ENCODE measurements at regions not wholly inside any gene's neighbourhood (a gene's known extent, or its start where the extent isn't known, plus 50 kb on each side); places are given as distances from the start of the nearest gene placed in this dataset.

DNA sequence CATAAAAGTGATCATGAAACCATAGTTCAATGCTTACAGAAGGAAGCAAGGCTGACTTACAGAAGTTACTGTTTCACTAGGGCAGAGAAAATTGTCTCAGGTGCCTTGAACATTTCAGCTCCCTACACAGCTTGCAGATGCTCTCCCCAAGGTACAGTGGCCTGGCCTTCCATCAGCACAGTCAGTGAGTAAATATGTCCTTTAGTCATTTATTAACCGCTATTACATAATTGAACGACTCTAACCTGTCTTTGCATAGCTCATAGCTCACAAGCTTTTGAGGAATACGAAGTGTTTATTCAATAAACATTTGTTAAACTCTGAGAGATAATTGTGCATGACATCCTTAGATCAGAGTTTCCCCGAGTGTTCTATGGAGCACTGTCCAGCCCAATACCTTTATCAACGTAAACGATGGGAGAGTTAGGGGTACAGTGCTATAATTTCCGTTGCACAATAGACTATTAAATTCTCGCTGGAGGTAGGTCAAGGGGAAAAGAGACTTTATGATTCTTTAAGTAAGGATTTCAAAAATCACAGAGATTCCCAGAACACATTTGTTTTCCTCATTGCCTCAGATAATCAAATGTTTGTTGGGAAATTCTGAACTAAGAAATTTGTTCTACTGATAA, 677.8 kb downstream of the TSN start:
- no peak for DNase-seq

DNA sequence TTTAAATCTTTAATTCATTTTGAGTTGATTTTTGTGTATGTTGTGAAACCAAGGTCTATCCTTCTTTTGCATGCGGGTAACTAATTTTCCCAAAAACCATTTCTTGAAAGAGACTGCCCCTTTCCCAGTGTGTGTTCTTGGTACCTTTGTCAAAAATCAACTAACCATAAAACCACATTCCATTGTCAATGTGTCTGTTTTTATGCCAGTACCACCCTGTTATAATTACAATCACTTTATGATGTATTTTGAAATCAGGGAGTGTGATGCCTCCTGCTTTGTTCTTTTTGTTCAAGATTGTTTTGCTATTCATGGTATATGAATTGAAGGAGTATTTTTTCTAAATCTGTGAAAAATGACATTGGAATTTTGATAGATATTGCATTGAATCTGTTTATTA, 689.6 kb downstream of the TSN start:
- DNase-seq, result no peak

DNA sequence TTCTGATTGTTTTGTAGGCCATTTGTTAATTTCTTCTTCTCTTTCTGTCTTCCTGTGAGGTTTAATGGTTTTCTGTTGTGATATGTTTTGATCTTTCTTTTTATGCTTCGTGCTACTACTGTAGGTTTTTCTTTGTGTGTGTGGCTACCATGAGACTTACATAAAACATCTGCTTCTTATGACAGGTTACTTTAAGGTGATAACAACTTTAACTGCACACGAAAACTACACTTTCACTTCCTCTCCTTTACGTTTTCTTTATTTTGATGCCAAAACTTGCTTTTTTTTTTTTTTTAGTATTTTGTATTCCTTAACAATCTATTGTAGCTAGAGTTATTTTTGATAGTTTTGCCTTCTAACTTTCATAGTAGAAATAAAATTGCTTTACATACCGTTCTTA, 691.3 kb downstream of the TSN start:
- no peak for DNase-seq

DNA sequence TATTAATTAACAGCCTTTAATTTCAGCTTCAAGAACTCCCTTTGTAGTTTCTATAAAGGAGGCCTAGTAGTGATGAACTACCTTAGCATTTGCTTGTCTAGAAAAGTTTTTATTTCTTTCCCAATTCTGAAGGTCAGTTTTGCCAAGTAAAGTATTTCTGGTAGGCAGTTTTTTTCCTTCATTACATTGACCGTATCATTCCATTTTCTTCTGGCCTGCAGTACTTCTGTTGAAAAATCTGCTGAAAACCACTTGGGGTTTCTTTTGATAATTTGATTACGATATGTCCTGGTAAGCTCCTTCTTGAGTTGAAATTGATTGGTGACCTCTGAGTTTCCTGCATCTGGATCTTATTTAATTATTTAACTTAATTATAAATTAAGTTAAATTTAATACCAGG, 691.8 kb downstream of the TSN start:
- DNase-seq, result no peak

DNA sequence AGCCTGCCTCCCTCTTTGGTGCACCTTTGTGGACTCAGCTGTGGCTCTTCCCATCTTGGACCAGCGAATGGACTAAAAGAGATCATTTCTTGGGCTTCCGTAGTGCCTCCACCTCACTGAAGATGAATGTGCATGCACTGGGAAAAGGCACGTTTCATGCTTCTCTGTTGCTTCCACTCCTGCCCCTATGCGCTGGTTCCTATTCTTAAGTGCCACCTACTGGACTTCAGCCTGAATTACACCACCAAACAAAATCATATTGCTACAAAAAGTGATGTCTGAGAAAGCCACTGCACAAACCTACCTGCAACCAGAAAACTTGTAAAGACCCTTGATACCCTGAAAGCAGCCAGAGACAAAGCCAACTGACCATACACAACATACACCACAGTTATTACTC, 695.6 kb downstream of the TSN start:
- DNase-seq, result peak; percentile 29

DNA sequence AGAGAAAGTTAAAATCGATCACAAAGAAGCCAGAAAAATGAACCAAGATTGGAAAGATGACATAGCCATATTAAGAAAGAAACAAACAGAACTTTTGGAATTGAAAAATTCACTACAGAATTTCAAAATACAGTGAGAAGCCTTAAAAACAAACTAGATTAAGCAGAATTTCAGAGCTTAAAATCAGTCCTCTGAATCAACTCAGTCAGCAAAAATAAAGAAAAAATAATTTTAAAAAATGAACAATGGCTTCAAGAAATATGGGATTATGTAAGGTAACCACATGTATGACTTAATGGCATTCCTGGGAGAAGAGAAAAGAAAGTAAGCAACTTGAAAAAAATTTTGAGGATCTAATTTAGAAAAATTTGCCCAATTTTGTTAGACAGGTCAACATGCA, 696.2 kb downstream of the TSN start:
- no peak for DNase-seq

DNA sequence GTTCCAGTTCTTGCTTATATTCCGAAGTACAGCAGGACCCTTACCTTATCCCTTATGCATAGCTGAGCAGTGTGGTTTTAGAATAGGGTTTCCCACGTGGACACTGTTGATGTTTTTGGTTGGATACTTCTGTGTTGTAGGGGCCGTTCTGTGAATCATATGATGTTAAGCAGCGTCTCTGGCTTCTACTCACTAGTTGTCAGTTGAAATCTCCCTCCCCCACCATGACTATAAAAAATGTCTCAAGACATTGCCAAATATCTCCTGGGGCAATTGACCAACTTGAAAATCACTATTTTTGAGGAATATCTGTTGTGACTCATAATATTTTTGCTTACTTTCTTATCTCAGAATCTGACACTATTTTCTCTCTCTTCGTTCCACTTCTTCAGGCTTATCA, 713.7 kb downstream of the TSN start:
- DNase-seq, result no peak

DNA sequence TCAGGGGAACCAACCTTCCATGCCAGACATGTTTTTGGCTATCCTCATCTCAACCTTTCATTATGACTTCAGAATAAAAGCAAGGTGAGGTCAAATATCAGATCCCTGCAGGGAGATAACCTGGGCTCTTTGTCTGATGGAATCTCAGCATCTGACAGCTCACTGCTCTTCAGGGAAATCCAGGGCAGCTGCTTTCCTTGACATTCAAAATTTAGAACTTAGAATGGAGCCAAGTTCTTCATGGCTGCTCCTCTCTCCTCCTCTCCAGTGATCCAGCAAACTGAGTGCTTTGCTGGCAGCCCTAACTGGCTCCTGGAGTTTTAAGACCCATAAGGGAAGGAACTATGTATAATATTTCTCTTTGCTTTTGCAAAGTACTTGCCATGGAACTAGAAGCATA, 716.3 kb downstream of the TSN start:
- no peak for DNase-seq

DNA sequence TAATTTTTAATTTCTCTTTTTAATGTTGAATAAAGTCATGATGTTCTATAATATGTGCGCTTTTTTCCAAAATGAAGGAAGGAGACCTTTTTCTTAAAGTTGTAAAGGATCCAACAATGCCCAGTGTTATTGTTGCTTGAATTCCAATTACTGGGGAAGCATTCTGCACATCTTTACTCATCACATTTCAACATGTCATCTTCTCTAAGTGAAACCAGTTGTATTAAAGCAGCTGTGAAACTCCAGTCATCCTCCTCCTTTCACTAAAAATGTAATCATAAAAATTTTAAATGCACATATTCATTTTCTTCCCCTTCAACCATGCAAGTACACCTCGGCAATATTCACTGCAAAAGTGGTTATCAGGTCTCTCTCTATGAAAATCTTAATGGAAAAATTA, 722.7 kb downstream of the TSN start:
- peak; percentile 57 for DNase-seq

DNA sequence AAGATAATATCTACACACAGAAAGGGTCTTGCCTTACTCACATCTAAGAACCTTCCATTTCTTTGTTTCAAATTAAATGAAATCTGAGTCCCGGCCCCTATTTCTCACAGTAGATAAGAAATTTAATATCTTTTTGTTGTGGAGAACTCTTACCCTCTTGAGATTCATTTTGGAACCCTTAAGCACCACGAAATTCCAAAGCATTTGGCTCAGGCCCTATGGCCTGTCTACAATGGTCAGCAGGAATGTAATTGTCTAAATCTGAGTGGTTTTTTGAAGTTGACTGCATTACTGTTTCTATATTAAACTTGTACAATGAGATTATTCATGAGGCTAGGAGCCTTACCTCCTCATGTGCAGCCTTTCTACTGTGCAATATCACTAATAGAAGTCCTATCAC, 723.3 kb downstream of the TSN start:
- DNase-seq, result peak; percentile 44

DNA sequence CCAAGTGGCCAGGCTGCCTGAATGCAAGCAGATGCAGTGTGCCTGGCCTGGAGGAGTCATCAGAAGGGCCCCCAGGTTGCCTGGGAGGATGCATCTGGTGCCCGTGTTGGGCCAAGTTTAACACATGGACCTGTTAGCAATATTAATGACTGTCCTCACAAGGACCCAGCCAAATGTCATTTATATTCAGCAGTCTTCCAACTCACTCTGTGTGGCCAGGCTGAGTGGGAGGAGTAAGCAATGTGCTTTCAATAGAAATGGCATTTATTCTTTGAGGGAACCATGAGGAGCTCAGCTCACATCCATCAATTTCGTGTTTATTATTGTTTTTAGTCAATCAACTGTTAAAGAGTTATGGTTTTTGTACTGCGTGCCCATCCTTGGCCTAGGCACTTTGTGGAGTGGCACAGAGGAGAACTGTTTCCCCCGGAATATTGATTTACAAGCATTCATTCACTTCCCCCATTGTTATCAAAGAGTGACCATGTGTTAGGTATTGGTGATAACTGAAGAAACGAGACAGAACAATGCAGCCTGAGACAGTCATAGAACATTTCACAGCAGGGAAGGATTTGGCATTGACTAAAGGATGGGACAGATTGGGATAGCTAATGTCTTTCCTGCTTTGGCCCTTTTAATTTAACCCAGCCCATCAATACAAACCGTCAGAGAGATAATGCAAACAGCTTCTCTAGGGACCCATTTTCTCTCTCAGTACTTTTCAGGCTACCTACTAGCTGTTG, 725.2 kb downstream of the TSN start:
- DNase-seq, result no peak

DNA sequence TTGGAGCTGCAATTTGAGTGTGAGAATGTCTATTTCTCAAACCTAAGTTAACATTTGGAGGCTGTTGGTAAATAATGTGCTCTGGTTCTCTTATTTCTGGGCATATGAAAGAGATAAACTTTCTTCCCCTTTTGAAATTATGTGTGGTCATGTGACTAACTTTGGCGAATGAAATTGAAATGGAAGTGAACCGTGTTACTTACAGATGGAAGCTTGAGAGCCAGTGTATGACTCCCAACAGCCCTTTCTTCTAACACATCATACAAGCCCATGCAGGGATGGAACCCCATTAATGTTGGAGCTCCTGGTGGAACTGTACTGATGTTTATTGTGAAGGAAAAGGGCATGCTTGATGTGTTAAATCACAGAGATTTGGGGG, 725.8 kb downstream of the TSN start:
- no peak for DNase-seq

DNA sequence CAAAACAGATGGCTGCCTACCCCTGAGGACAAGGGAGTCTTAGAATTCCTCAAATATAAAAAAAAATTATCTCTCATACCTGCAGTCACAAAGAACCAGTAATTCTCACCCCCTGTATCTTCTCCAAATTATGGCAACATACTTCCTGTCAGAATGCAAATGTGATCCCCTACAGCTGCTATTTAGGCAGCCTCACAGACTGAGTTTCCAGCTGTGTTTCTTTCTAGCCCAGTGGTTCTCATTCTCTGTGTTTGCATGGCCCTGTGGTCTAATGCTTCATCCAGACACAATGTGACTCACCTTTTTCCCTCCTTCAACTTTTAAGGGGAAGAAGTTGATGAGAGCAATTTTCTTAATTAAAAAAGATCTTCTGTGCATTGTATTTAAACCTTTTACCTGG, 726.3 kb downstream of the TSN start:
- no peak for DNase-seq

DNA sequence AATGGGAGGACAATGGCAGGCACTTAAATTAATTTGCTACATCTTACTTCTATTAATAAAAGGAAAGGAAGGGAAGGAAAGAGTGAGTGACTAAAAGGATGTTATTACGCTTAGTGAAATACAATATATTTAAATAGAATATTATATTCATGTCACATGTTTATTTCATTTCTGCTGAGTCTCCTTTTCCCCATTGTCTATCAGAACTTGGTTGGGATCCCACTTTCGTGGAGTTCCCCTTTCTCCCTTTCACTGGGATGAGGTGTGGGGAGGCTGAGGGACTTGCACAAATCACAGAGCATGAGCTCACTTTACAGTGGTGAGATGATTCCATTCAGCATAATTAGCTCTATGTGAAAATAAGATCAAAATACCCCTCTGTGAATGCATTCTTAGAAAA, 730.6 kb downstream of the TSN start:
- DNase-seq, result no peak

DNA sequence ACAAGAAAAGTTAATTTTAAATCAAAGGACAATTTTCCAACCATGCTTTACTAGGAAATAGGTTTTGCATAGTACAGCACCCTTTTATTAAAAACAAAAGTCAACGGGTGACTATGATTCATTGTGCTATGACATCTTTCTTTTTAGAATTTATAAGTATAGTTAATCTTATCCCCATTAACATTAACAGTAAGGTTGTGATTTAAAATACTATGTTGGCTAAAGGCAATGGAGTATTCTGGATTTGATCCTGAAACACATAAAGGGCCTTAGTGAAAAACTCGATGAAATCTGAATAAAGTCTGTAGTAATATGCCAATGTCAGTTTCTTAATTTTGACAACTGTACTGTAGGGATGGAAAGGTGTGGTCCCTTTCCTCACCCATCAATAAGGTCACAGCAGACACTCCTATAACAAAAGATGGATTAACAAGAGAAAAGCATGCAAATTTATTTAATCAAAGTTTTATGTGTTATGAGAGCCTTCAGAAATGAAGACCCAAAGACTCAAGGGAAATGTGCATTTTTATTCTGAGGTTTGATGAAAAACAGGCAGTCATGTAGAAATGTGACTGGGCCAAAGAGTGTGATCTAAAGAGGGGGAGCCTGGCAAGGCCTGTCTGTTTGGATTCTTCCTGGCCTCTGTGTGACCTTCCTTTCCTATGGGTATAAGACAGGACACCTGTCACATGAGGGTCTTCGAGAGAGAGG, 731.4 kb downstream of the TSN start:
- DNase-seq, result no peak

DNA sequence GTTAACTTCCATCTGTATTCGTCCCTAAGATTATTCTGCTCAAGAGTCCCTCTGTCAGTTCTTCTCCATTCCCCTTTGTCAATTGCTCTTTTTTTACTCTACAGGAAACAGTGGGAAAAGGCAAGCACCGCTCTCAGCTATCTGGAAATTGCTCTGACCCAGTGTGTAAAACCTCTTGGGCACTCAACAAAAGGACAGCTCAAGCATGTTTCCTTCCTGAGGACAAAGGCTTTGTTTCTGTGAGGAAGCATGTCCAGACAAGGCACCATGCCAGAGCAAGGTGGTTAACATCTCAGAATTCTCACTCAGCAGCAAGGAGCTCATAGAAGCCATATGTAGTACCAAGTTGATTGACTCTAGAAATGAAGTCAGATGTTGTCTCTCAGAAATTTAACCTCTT, 735.6 kb downstream of the TSN start:
- no peak for DNase-seq

DNA sequence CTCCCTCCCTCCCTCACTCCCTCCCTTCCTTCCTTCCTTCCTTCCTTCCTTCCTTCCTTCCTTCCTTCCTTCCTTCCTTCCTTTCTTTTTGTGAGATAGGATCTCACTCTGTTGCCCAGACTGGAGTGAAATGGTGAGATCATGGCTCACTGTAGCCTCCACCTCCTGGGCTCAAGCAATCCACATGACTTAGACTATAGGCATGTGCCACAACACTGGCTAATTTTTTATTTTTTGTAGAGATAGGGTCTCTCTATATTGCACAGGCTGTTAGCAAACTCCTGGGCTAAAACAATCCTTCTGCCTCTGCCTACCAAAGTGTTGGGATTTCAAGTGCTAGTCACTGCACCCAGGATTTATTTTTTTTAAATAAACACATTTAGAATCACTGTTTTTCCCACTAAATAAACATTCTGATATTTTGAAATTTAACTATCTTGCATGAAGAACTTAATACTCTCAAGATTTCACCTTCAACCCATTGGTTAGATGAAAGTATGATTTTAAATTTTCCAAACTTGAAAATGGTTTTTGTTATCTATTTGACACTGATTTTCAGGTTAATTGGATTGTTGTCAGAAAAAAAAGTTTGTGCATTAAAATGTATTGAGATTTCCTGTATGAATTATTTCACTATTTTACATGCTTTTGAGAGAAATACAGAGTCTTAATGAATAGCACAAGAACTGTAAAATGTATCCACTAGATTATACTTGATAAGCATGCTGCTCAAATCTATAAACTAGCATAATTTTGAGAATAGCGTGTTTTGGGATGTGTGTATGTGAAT, 745.1 kb downstream of the TSN start:
- DNase-seq, result no peak

DNA sequence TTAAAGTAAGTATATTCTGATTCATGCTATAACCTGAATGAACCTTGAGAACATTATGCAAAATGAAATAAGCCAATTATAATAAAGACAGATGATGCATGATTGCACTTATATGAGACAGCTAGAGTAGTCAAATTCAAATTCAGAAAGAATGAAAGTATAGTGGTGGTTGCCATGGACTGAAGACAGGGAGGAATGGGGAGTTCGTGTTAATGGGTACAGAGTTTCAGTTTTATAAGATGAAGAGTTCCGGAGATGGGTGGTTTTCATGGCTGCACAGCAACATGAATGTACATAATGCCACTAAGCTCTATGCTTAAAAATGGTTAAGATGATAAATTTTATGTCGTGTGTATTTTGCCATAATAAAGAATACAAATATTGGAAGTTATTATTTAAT, 751.2 kb downstream of the TSN start:
- no peak for DNase-seq

DNA sequence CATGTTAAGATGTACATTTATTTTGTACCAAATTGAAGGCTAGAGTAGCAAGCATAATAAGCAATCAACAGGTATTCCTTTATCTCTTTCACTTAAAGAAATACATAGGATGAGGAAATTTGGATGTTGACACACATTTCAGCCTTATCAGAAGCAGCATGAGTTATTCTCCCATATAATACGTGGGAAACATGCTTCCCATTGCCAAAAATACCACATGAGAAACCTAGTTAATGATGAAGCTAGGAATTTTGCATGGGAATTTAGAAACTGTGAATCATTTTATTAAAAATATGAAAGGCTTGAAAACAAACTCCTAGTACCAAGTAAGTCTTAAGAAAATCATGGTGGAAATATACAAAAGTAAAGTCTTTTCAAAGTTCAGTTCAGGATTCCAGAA, 751.8 kb downstream of the TSN start:
- DNase-seq, result no peak

DNA sequence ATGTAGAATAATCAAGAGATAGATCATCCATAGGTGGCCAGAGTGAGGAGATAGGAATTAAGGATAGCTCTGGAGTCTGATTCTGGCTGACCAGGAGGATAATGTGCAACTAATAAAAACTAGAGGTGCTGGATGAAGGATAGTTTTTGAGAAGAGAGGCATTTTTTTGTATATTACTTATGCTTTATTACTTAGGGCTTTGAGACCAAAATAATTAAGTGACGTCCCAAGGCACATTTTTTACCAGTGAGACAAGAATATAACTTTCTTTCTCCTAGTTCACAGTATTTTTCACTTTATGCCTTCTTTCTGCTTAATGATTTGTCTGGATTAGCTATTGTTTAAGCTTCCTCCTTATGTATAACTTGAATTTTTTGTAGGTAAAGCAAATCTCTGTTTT, 756.6 kb downstream of the TSN start:
- no peak for DNase-seq

DNA sequence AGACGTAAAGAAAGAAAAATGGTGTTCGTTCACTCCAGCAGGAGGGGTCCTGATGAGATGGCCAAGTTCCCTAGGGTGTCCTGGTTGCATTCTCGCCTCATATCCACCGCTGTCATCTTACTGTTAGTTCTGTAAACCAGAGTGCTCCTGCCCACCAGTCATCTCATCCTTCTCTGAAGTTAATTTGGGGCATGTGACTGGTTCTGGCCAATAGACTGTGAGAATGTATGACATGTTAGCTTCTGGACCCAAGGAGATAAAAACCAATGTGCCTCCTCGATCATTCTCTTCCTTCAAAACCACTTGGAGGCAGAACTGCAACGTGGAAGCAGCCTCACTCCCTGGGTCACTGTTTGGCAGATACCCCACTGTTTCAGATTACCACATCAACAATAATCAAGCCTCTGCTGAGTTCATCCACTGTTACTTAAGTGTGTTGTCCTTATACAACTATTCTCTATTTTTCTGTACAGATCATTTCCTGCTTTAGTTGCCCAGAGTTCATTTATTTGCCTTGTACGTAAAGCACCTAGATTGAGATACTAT, 759.1 kb downstream of the TSN start:
- peak; percentile 19 for DNase-seq

DNA sequence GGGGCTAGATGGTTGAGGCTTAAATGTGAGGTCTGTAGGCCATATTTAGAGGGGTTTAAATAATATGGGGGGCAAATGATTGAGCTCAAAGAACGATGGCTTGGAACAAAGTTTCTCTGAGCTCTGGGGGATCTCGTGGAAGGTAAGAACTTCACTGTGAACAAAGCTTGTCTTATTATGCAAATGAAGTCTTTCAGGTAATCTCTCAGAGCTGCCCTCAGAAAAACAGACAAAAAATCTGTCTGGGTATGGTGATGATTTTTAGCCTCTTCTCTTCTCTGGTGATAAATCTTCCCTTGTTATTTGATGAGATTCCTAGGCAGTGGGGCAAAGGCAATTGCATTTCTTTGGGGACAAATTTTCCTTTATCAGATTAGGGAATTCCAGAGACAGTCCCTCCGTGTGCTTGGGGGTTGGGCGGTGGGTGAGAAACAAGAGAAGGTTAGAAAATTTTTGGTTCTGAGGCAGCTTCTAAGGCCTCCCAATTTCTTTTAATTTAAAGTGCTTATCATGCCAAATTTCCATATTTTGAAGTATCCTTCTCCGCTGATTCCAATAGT, 760.4 kb downstream of the TSN start:
- no peak for DNase-seq

DNA sequence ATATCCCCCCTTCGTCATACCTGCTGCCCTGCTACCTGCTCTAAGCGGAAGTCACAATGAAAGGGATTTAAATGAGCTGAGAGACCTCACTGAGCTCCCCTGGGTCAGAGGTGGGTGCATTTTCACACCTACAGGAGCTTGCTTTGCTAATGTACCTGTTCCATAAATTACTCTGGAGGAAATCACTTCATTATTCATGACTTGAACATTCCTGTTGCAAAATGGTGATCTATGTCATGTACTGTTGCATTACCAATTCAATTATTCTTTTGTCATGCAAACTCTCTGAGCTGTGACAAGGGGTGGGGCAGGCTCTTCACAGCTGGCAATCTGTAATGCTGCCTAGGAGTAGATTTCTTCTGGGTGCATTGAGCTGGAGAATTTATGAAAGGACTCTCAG, 761.3 kb downstream of the TSN start:
- no peak for DNase-seq
